Chondrocyte (in vitro differentiated cells): ENCODE measurements at regions not wholly inside any gene's neighbourhood (a gene's known extent, or its start where the extent isn't known, plus 50 kb on each side); places are given as distances from the start of the nearest gene placed in this dataset.

Experiments
- DNase-seq: peaks from one replicate; pipeline ENCODE4 v3.0.0; 2021; ENCODE audit warnings: mixed read lengths, low spot score
- H3K27ac Mint-ChIP-seq: one replicate; pipeline ENCODE4 v1.8.0; 2021; ENCODE audit warnings: mild to moderate bottlenecking, moderate library complexity, mixed read lengths; ENCODE audit not compliant: unreplicated experiment
- H3K27me3 Mint-ChIP-seq: 2 replicates; pipeline ENCODE4 v1.8.0; 2021; ENCODE audit warnings: low read depth, mixed read lengths
- H3K36me3 Mint-ChIP-seq: 2 replicates; pipeline ENCODE4 v1.8.0; 2021; ENCODE audit warnings: low read depth, mixed read lengths
- H3K4me1 Mint-ChIP-seq: 2 replicates; pipeline ENCODE4 v1.8.0; 2021; ENCODE audit warnings: low read depth, mild to moderate bottlenecking, mixed read lengths
- H3K4me3 Mint-ChIP-seq: one replicate; pipeline ENCODE4 v1.8.0; 2021; ENCODE audit warnings: mild to moderate bottlenecking, moderate library complexity, mixed read lengths; ENCODE audit not compliant: unreplicated experiment
- H3K9me3 Mint-ChIP-seq: 2 replicates; pipeline ENCODE4 v1.8.0; 2021; ENCODE audit warnings: low read depth, mixed read lengths
- TF ChIP-seq, protein P1 (sequence below): fragments of 200-600 bp; sonication (generic); IDR thresholded peaks from 2 replicates; pipeline ENCODE4 v1.5.0; 2021; ENCODE audit warnings: antibody characterized with exemption, mild to moderate bottlenecking, moderate library complexity

DNA sequence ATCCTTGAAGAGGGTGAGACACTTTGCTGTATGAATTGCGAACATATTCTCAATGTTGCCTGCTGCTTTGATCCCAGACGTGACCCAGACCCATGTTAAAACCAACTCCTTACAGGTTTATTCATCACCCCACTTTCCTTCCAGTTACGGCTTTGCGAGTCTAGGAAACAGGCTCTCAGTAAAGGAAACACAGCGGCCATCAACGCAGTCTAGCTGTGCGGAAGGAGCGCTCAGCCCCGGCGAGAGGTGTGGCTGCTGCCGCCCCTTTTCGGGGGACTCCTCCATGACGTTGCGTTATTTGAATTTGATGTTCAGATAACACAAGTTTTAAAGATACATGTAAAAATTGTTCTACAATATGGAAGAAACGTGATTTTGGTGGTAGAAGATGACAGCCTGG is 206.4 kb upstream of the FAT1 start:
- Mint-ChIP-seq H3K9me3 (no peaks in the 10 kb centered on the region), H3K36me3 (no peaks in the 10 kb centered on the region), H3K27ac (no peak overlapping the region), H3K27me3 (no peaks in the 10 kb centered on the region), H3K4me3 (no peak overlapping the region), H3K4me1 (peaks cover 29% of the 10 kb centered on the region)
- DNase-seq, result no peak
- TF ChIP-seq, protein P1, sequence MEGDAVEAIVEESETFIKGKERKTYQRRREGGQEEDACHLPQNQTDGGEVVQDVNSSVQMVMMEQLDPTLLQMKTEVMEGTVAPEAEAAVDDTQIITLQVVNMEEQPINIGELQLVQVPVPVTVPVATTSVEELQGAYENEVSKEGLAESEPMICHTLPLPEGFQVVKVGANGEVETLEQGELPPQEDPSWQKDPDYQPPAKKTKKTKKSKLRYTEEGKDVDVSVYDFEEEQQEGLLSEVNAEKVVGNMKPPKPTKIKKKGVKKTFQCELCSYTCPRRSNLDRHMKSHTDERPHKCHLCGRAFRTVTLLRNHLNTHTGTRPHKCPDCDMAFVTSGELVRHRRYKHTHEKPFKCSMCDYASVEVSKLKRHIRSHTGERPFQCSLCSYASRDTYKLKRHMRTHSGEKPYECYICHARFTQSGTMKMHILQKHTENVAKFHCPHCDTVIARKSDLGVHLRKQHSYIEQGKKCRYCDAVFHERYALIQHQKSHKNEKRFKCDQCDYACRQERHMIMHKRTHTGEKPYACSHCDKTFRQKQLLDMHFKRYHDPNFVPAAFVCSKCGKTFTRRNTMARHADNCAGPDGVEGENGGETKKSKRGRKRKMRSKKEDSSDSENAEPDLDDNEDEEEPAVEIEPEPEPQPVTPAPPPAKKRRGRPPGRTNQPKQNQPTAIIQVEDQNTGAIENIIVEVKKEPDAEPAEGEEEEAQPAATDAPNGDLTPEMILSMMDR, result no peak

DNA sequence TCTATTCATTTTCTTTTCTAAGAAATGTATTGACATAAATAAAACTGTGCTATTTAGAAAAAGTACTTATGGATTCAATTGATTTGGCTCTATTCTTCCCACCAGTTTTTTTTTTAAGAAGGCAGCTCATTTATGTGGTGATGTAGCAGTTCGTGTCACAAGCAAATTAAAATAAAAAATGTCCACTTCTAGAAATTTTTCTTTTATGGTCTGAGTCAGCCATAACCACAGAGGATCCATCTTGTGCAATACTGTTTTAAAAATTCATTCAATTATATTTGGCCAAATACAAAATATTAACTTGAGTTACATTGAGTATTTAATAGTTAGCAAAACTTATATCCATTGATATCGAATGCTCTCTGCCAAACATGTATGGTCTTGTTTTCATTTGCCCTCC is 207.9 kb upstream of the FAT1 start:
- Mint-ChIP-seq H3K9me3 (no peaks in the 10 kb centered on the region), H3K27ac (no peak overlapping the region), H3K27me3 (no peaks in the 10 kb centered on the region), H3K36me3 (no peaks in the 10 kb centered on the region), H3K4me1 (peaks cover 44% of the 10 kb centered on the region), H3K4me3 (no peak overlapping the region)
- TF ChIP-seq, protein P1, result no peak
- DNase-seq, result no peak

DNA sequence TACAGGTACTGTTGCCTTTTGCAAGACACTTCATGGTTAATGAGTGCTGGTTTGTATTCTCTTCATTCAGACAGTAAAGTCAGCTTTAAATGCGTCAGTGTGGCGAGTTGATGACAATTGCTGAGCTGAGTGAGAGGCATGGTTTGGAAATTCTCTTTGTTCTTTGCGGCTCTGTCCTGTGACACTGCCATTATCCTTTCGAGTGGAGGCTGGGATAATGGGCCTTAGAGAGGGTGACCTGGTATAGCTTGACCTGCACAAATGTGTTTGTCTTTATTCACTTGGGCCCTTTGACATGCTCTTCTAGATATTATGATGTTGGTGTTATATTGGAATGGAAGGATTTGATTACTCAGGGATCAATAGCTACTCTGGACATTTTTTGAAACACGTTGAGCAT is 208.5 kb upstream of the FAT1 start:
- H3K27ac Mint-ChIP-seq, result no peak overlapping the region
- peaks cover 50% of the 10 kb centered on the region for H3K4me1 Mint-ChIP-seq
- no peak for DNase-seq
- no peak overlapping the region for H3K4me3 Mint-ChIP-seq
- TF ChIP-seq, protein P1, result no peak
- H3K9me3 Mint-ChIP-seq, result no peaks in the 10 kb centered on the region
- no peaks in the 10 kb centered on the region for H3K27me3 Mint-ChIP-seq
- H3K36me3 Mint-ChIP-seq, result no peaks in the 10 kb centered on the region

DNA sequence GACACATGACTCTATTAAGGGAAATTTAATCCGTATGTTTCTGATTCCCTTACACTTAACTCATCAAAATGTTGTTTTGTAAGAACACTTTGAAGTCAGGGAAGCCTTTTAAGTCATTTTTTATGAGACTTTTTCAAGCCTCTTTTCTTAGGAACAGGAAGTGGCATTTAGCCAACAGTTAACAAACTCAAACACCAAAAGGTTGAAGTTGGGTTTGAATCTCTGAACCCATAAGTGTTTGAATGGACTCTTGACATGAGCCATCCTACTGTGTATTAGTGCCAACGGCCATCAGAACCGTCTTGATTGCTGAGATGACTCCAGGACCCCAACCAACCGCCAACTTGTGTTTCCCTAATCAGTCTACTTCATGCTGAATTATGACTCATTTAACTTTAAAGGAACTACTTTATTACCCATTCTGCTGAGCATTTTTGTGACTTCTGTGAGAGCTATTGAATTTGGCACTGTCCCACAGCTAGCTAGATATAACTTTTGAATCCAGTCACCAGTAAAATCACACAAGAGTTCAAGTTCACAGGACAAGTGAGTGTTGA is 209.1 kb upstream of the FAT1 start:
- TF ChIP-seq, protein P1, result no peak
- H3K4me1 Mint-ChIP-seq, result peaks cover 51% of the 10 kb centered on the region
- peak overlapping the region; percentile 72 for H3K27ac Mint-ChIP-seq
- no peak for DNase-seq
- H3K36me3 Mint-ChIP-seq, result no peaks in the 10 kb centered on the region
- no peaks in the 10 kb centered on the region for H3K27me3 Mint-ChIP-seq
- H3K4me3 Mint-ChIP-seq, result no peak overlapping the region
- no peaks in the 10 kb centered on the region for H3K9me3 Mint-ChIP-seq

DNA sequence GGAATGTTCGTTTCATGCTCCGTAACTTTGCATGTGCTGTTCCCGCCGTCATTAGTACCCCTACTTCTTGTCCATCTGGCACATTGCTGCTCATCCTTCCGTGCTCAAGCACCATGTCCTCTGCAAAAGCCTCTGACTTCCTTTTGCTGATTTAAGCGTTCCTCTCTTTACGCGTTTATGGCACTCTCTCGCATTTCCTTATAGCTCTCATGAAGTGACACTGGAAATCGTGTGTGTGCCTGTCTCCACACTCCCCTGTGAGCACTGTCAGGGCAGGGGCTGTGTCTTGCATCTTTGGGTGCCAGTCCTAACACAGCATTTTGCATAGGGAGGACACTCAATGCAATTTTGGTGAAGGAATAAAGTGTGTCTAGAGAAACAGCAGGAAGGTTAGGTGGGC is 210.6 kb upstream of the FAT1 start:
- Mint-ChIP-seq H3K36me3 (no peaks in the 10 kb centered on the region), H3K27ac (peak overlapping the region; percentile 52), H3K9me3 (no peaks in the 10 kb centered on the region), H3K4me1 (peaks cover 51% of the 10 kb centered on the region), H3K27me3 (no peaks in the 10 kb centered on the region), H3K4me3 (no peak overlapping the region)
- TF ChIP-seq, protein P1, result no peak
- no peak for DNase-seq
